Adrenal gland (tissue), 9 donors: ENCODE measurements at regions not wholly inside any gene's neighbourhood (a gene's known extent, or its start where the extent isn't known, plus 50 kb on each side); places are given as distances from the start of the nearest gene placed in this dataset.

Experiments
- DNase-seq, 7 donors: peaks; one replicate each; pipeline ENCODE4 v3.0.0-alpha.2; 2019 to 2020
- H3K27ac ChIP-seq, 5 donors: fragments of 200-600 bp; sonication (generic) in 4 of 5; 1 replicate in 3 of 5; 2 replicates in 2 of 5; pipeline versions ENCODE4 v1.5.1 to v1.8.0; 2016 to 2020; ENCODE audit warnings: mild to moderate bottlenecking in 1 of 5
- H3K27me3 ChIP-seq: fragments of 200-600 bp; 2 replicates; pipeline ENCODE4 v1.8.0; 2021
- H3K36me3 ChIP-seq, 2 donors: fragments of 200-600 bp; replicated peaks in 1 of 2; 1 replicate in 1 of 2; 2 replicates in 1 of 2; pipeline versions ENCODE4 v1.5.1 to v1.8.0; 2018 to 2022
- H3K4me1 ChIP-seq, 2 donors: fragments of 200-600 bp; replicated peaks in 1 of 2; 1 replicate in 1 of 2; 2 replicates in 1 of 2; pipeline versions ENCODE4 v1.5.1 to v1.8.0; 2018 to 2021
- H3K4me3 ChIP-seq, 4 donors: fragments of 200-600 bp; sonication (generic) in 3 of 4; one replicate each; pipeline ENCODE4 v1.5.1; 2016 to 2018
- H3K9me3 ChIP-seq, 3 donors: fragments of 200-600 bp; sonication (generic) in 1 of 3; replicated peaks in 1 of 3; 1 replicate in 2 of 3; 2 replicates in 1 of 3; pipeline versions ENCODE4 v1.5.1 to v1.8.0; 2016 to 2021
- CTCF ChIP-seq, 6 experiments: fragments of 450-650 bp in 4 of 6; fragments of 200-600 bp in 2 of 6; sonication (generic) in 1 of 6; IDR thresholded peaks; 1 replicate in 5 of 6; 2 replicates in 1 of 6; pipeline versions ENCODE4 v1.5.1 to v1.8.0; 2016 to 2021; ENCODE audit warnings: antibody characterized with exemption in 6 of 6, mild to moderate bottlenecking in 2 of 6, moderate library complexity in 1 of 6
- POLR2A ChIP-seq, 2 donors: fragments of 450-650 bp; IDR thresholded peaks; one replicate each; pipeline ENCODE4 v1.6.1; 2017; ENCODE audit warnings: antibody characterized with exemption in 2 of 2, mild to moderate bottlenecking in 2 of 2, moderate library complexity in 1 of 2
- WGBS, 4 donors: extraction: QIAGEN DNeasy Blood & Tissue Kit in 2 of 4; methylation state at CpG; one replicate each; pipeline versions ENCODE4 v1.1.5 to v1.1.7; 2013 to 2017; 5-methylcytosine and 5-hydroxymethylcytosine counted together
- intact Hi-C, 2 donors: fragments of 100-400 bp; cut with DNase I; formaldehyde crosslinking; loops; one replicate each; pipeline versions ENCODE4 v1.14.1 to v1.15.0; 2022 to 2023
- donor health status: healthy with polysubstance abuse.
- donor health status: Bipolar disorder and iron deficiency.
- donor health status: DM: yes; HTN: yes; CAD: no.
- donor health status: DM: no; HTN: no; CAD: no.
- donor health status: DM: no; HTN: no; CAD: no.

- H3K27me3 ChIP-seq, result no peaks in the 10 kb centered on the region
- no peak overlapping the region for H3K27ac ChIP-seq
- intact Hi-C loops, result no loop called here
Measured at GRCh38 chr18:4817665-4818064, 362.6 kb upstream of the DLGAP1 start.

GRCh38 chr18:4813708-4814107 lies 358.6 kb upstream of the DLGAP1 start:
- no peak for DNase-seq
- Histone ChIP-seq H3K27me3 (no peaks in the 10 kb centered on the region), H3K27ac (no peak overlapping the region), H3K9me3 (no peaks in the 10 kb centered on the region), H3K4me3 (no peak overlapping the region), H3K36me3 (no peaks in the 10 kb centered on the region), H3K4me1 (no peaks in the 10 kb centered on the region)
- TF ChIP-seq POLR2A (IDR thresholded peaks at IDR 0.05), result no peak
- no peak for TF ChIP-seq CTCF (IDR thresholded peaks at IDR 0.05)
- intact Hi-C loops, result no loop called here
- 78 to 90% (median 84%) methylated on average over 2 of the region's 2 CpGs for WGBS, 4 donors

More at GRCh38 chr18:4817665-4818064, 362.6 kb upstream of the DLGAP1 start:
- no peak for DNase-seq
- Histone ChIP-seq H3K36me3 (no peaks in the 10 kb centered on the region), H3K4me3 (no peak overlapping the region), H3K9me3 (no peaks in the 10 kb centered on the region), H3K4me1 (no peaks in the 10 kb centered on the region)
- 60 to 79% (median 68%) methylated on average over 1 of the region's 1 CpG for WGBS, 4 donors
- TF ChIP-seq CTCF (IDR thresholded peaks at IDR 0.05) (no peak), POLR2A (IDR thresholded peaks at IDR 0.05) (no peak)

GRCh38 chr18:4808891-4809290 lies 353.8 kb upstream of the DLGAP1 start:
- Histone ChIP-seq H3K4me3 (no peak overlapping the region), H3K27ac (no peak overlapping the region), H3K36me3 (no peaks in the 10 kb centered on the region), H3K4me1 (no peaks in the 10 kb centered on the region), H3K9me3 (no peaks in the 10 kb centered on the region), H3K27me3 (no peaks in the 10 kb centered on the region)
- intact Hi-C loops, result no loop called here
- WGBS, 4 donors, result 71 to 84% (median 82%) methylated on average over 3 of the region's 3 CpGs
- no peak for DNase-seq
- TF ChIP-seq CTCF (IDR thresholded peaks at IDR 0.05), result no peak
- TF ChIP-seq POLR2A (IDR thresholded peaks at IDR 0.05), result no peak

GRCh38 chr18:4807604-4808293 lies 352.6 kb upstream of the DLGAP1 start:
- intact Hi-C loops, result no loop called here
- H3K36me3 ChIP-seq, result no peaks in the 10 kb centered on the region
- H3K9me3 ChIP-seq, result no peaks in the 10 kb centered on the region
- no peak for TF ChIP-seq CTCF (IDR thresholded peaks at IDR 0.05)
- no peak for DNase-seq
- H3K4me3 ChIP-seq, result no peak overlapping the region
- H3K27ac ChIP-seq, result no peak overlapping the region
- no peaks in the 10 kb centered on the region for H3K4me1 ChIP-seq
- no peaks in the 10 kb centered on the region for H3K27me3 ChIP-seq
- WGBS, 4 donors, result 59 to 63% (median 63%) methylated on average over 14 to 18 of the region's 18 CpGs
